H1 (cell line): ENCODE measurements at regions not wholly inside any gene's neighbourhood (a gene's known extent, or its start where the extent isn't known, plus 50 kb on each side); places are given as distances from the start of the nearest gene placed in this dataset.

ENCODE experiments used
- CTCF ChIA-PET: fragments of 300-600 bp; sonication (Branson Sonifier 250); formaldehyde crosslinking; loops from one replicate; lab custom pipeline; 2021; ENCODE audit not compliant: partially characterized antibody; lab: Charles Lee
- POLR2A ChIA-PET: fragments of 300-600 bp; sonication (Branson Sonifier 250); formaldehyde crosslinking; loops from one replicate; lab custom pipeline; 2021; ENCODE audit warnings: inconsistent platforms; ENCODE audit not compliant: partially characterized antibody; lab: Charles Lee
- DNase-seq, 2 experiments: peaks; one replicate each; pipeline versions ENCODE4 v3.0.0 to v3.0.0-alpha.2; 2010 to 2022; ENCODE audit warnings: low spot score in 2 of 2, low read depth in 1 of 2, mixed read lengths in 1 of 2
- FAIRE-seq: peaks from 2 replicates; lab custom pipeline; 2011; peaks lifted over from hg19 to GRCh38; lab: Jason Lieb, UNC
- H2AFZ ChIP-seq: 2 replicates; pipeline ENCODE4 v1.8.1; 2012; ENCODE audit warnings: low read length, inconsistent platforms
- H2AK5ac ChIP-seq: 2 replicates; pipeline ENCODE4 v1.6.1; 2013; ENCODE audit warnings: low read depth, low read length
- H2BK120ac ChIP-seq: replicated peaks from 2 replicates; pipeline ENCODE3; 2013; ENCODE audit warnings: low read depth, low read length, inconsistent platforms
- H2BK12ac ChIP-seq: 2 replicates; pipeline ENCODE4 v1.6.1; 2013; ENCODE audit warnings: low read depth, low read length
- H2BK15ac ChIP-seq: 2 replicates; pipeline ENCODE4 v1.6.1; 2013; ENCODE audit warnings: low read length
- H2BK20ac ChIP-seq: 2 replicates; pipeline ENCODE4 v1.6.1; 2013; ENCODE audit warnings: low read length
- H2BK5ac ChIP-seq: 2 replicates; pipeline ENCODE4 v1.6.1; 2013; ENCODE audit warnings: low read depth, low read length
- H3K14ac ChIP-seq: 2 replicates; pipeline ENCODE4 v1.6.1; 2013; ENCODE audit warnings: inconsistent platforms; ENCODE audit not compliant: insufficient read length
- H3K18ac ChIP-seq: 2 replicates; pipeline ENCODE4 v1.6.1; 2013; ENCODE audit warnings: low read length; ENCODE audit errors: extremely low read depth
- H3K23ac ChIP-seq: 2 replicates; pipeline ENCODE4 v1.6.1; 2013; ENCODE audit warnings: inconsistent platforms; ENCODE audit not compliant: insufficient read length
- H3K23me2 ChIP-seq: 2 replicates; pipeline ENCODE4 v1.6.1; 2013; ENCODE audit warnings: low read depth, low read length
- H3K27ac ChIP-seq: 2 replicates; pipeline ENCODE4 v1.6.1; 2011; ENCODE audit warnings: low read depth, low read length, inconsistent platforms
- H3K27me3 ChIP-seq, 4 experiments: replicated peaks in 1 of 4; 1 replicate in 1 of 4; 2 replicates in 3 of 4; pipeline versions ENCODE4 v1.6.1 to v1.8.1; 2011 to 2013; ENCODE audit warnings: low read length in 3 of 4, mild to moderate bottlenecking in 3 of 4, inconsistent platforms in 2 of 4, mixed read lengths in 2 of 4, moderate library complexity in 1 of 4; ENCODE audit not compliant: control insufficient read depth in 3 of 4, insufficient read depth in 3 of 4; ENCODE audit errors: extremely low read depth in 1 of 4
- H3K36me3 ChIP-seq, 4 experiments: 2 replicates each; pipeline versions ENCODE4 v1.6.1 to v1.8.1; 2011 to 2013; ENCODE audit warnings: mild to moderate bottlenecking in 4 of 4, low read length in 3 of 4, moderate library complexity in 2 of 4, control low read depth in 1 of 4, inconsistent platforms in 1 of 4; ENCODE audit not compliant: insufficient read depth in 4 of 4, control insufficient read depth in 2 of 4
- H3K4ac ChIP-seq: replicated peaks from 2 replicates; pipeline ENCODE3; 2013; ENCODE audit warnings: low read length, low read depth, mixed read lengths, inconsistent platforms; ENCODE audit not compliant: insufficient read length
- H3K4me1 ChIP-seq, 4 experiments: replicated peaks in 1 of 4; 1 replicate in 1 of 4; 2 replicates in 3 of 4; pipeline versions ENCODE4 v1.6.1 to v1.8.1; 2011 to 2013; ENCODE audit warnings: low read length in 3 of 4, inconsistent platforms in 2 of 4, mixed read lengths in 1 of 4; ENCODE audit not compliant: insufficient read depth in 4 of 4, control insufficient read depth in 3 of 4
- H3K4me2 ChIP-seq, 2 experiments: 2 replicates each; pipeline versions ENCODE4 v1.6.1 to v1.8.1; 2011 to 2013; ENCODE audit warnings: low read depth in 2 of 2, low read length in 2 of 2, control low read depth in 1 of 2, inconsistent platforms in 1 of 2, mild to moderate bottlenecking in 1 of 2; ENCODE audit not compliant: insufficient read depth in 1 of 2
- H3K4me3 ChIP-seq, 4 experiments: fragments of 200-600, 300-600 bp in 1 of 4; sonication (generic), shearing (Covaris generic), sonication (Bioruptor Twin) in 1 of 4; 2 replicates each; pipeline versions ENCODE4 v1.5.1 to v1.8.1; 2011 to 2016; ENCODE audit warnings: low read length in 4 of 4, low read depth in 3 of 4, control low read depth in 2 of 4, inconsistent platforms in 2 of 4, mild to moderate bottlenecking in 2 of 4, mixed read lengths in 1 of 4, moderate library complexity in 1 of 4; ENCODE audit not compliant: insufficient read depth in 2 of 4; ENCODE audit errors: extremely low read depth in 1 of 4
- H3K56ac ChIP-seq: replicated peaks from 2 replicates; pipeline ENCODE3; 2013; ENCODE audit warnings: low read depth, mild to moderate bottlenecking, mixed read lengths, low read length, inconsistent platforms; ENCODE audit not compliant: insufficient read length
- H3K79me1 ChIP-seq: 2 replicates; pipeline ENCODE4 v1.6.1; 2013; ENCODE audit warnings: low read depth, low read length, control low read depth
- H3K79me2 ChIP-seq, 2 experiments: 2 replicates each; pipeline versions ENCODE4 v1.6.1 to v1.8.1; 2012 to 2013; ENCODE audit warnings: low read length in 2 of 2, mild to moderate bottlenecking in 2 of 2, inconsistent platforms in 1 of 2; ENCODE audit not compliant: insufficient read depth in 2 of 2, control insufficient read depth in 1 of 2
- H3K9ac ChIP-seq, 4 experiments: replicated peaks in 1 of 4; 1 replicate in 1 of 4; 2 replicates in 3 of 4; pipeline versions ENCODE4 v1.6.1 to v1.8.1; 2011 to 2013; ENCODE audit warnings: low read depth in 3 of 4, low read length in 3 of 4, control low read depth in 2 of 4, mild to moderate bottlenecking in 2 of 4, moderate library complexity in 2 of 4, inconsistent platforms in 1 of 4; ENCODE audit errors: extremely low read depth in 1 of 4
- H3K9me3 ChIP-seq, 2 experiments: 2 replicates each; pipeline versions ENCODE4 v1.6.1 to v1.8.1; 2012 to 2013; ENCODE audit warnings: mild to moderate bottlenecking in 2 of 2, moderate library complexity in 2 of 2, control low read depth in 1 of 2, inconsistent platforms in 1 of 2, low read depth in 1 of 2, low read length in 1 of 2, mixed read lengths in 1 of 2; ENCODE audit not compliant: insufficient read depth in 2 of 2
- H4K20me1 ChIP-seq, 2 experiments: replicated peaks in 1 of 2; 2 replicates each; pipeline versions ENCODE3 to v1.8.1; 2011 to 2013; ENCODE audit warnings: inconsistent platforms in 2 of 2, low read length in 2 of 2, mild to moderate bottlenecking in 1 of 2; ENCODE audit not compliant: insufficient read depth in 2 of 2, control insufficient read depth in 1 of 2
- H4K5ac ChIP-seq: 2 replicates; pipeline ENCODE4 v1.6.1; 2013; ENCODE audit warnings: low read length, low read depth, mixed read lengths, inconsistent platforms; ENCODE audit not compliant: insufficient read length
- H4K8ac ChIP-seq: 2 replicates; pipeline ENCODE4 v1.8.0; 2013; ENCODE audit warnings: mild to moderate bottlenecking, moderate library complexity, low read length, inconsistent platforms; ENCODE audit not compliant: insufficient read depth; ENCODE audit errors: extremely low read depth
- H4K91ac ChIP-seq: replicated peaks from 2 replicates; pipeline ENCODE3; 2013; ENCODE audit warnings: low read length, mixed read lengths, inconsistent platforms; ENCODE audit not compliant: insufficient read length
- NANOG ChIP-seq: IDR thresholded peaks from 2 replicates; pipeline ENCODE4 v1.6.1; 2011; ENCODE audit warnings: low read length, low read depth, mild to moderate bottlenecking, inconsistent platforms; ENCODE audit not compliant: insufficient read depth, poor library complexity, severe bottlenecking
- SP2 ChIP-seq: IDR thresholded peaks from 2 replicates; pipeline ENCODE4 v1.6.1; 2012; ENCODE audit warnings: mild to moderate bottlenecking, low read length, inconsistent platforms
- WGBS, 2 experiments: shearing (Covaris generic) in 1 of 2; methylation state at CpG; one replicate each; pipeline versions ENCODE4 v1.1.6 to v1.1.7; 2013 to 2015; ENCODE audit warnings: low lambda C conversion rate in 2 of 2, mixed read lengths in 2 of 2, inconsistent platforms in 1 of 2, low coverage in 1 of 2, missing lambda C conversion rate in 1 of 2; ENCODE audit not compliant: insufficient replicate concordance in 2 of 2, insufficient coverage in 1 of 2, insufficient read length in 1 of 2; ENCODE audit errors: extremely low coverage in 1 of 2, missing lambda C conversion rate in 1 of 2; 5-methylcytosine and 5-hydroxymethylcytosine counted together

DNA sequence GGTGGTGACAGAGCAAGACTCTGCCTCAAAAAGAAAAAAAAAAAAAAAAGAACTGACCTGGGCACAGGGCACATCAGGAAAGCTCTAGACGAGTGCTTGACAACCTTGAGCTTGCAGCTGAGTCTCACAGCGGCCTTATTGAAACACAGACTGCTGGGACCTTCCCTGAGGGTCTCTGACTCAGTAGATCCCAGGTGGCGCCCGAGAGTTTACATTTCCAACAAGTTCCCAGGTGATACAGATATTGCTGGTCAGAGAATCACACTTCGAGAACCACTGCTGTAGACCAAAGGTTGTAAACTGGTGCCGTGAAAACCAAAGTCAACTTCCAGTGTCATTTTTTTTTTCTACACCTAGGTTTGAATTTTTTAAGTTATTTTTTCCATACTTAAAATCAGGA is 573.2 kb upstream of the MDFIC2 start:
- no peak overlapping the region for H2AK5ac ChIP-seq
- H4K91ac ChIP-seq: no peak overlapping the region
- H3K23me2 ChIP-seq: no peaks in the 10 kb centered on the region
- no peak overlapping the region for H2AFZ ChIP-seq
- no peak overlapping the region for H3K9ac ChIP-seq
- no peaks in the 10 kb centered on the region for H3K36me3 ChIP-seq
- H3K4me2 ChIP-seq: no peak overlapping the region
- H2BK12ac ChIP-seq: no peak overlapping the region
- no peak overlapping the region for H2BK15ac ChIP-seq
- H4K8ac ChIP-seq: no peak overlapping the region
- H3K79me1 ChIP-seq: no peaks in the 10 kb centered on the region
- WGBS, 2 experiments: 92% methylated on average over 6 of the region's 6 CpGs; no CpG with 5 or more reads in 1 of the 2 experiments
- no peaks in the 10 kb centered on the region for H4K20me1 ChIP-seq
- no peak overlapping the region for H2BK5ac ChIP-seq
- H3K4ac ChIP-seq: no peak overlapping the region
- no peak overlapping the region for H3K27ac ChIP-seq
- no peaks in the 10 kb centered on the region for H3K9me3 ChIP-seq
- H3K4me3 ChIP-seq: no peak overlapping the region
- H3K4me1 ChIP-seq: no peaks in the 10 kb centered on the region
- FAIRE-seq (no peak), DNase-seq (no peak)
- CTCF ChIA-PET: interaction anchor here (0.6 kb wide), 2 partner anchors 49 to 1866 kb away, joined by 4 read pairs; no protein-coding TSS in a partner anchor
- H4K5ac ChIP-seq: no peak overlapping the region
- no peaks in the 10 kb centered on the region for H3K79me2 ChIP-seq
- no peaks in the 10 kb centered on the region for H3K27me3 ChIP-seq
- H3K18ac ChIP-seq: no peak overlapping the region
- H2BK120ac ChIP-seq: no peak overlapping the region
- no peak overlapping the region for H3K14ac ChIP-seq
- H3K23ac ChIP-seq: no peak overlapping the region
- H3K56ac ChIP-seq: no peak overlapping the region
- H2BK20ac ChIP-seq: no peak overlapping the region
- POLR2A ChIA-PET: no interaction called here
- TF ChIP-seq SP2: no peak
- TF ChIP-seq NANOG: no peak
